Panc1 (cell line): ENCODE measurements at regions not wholly inside any gene's neighbourhood (a gene's known extent, or its start where the extent isn't known, plus 50 kb on each side); places are given as distances from the start of the nearest gene placed in this dataset.

Experiments used
- ATAC-seq: fragments of 200-7000 bp; cut with Tn5 transposase; 2 replicates; pipeline ENCODE4 v1.9.1; 2020; ENCODE audit warnings: mild to moderate bottlenecking, moderate library complexity
- BruUV-seq: library from RNA; stranded (reverse); fragments of 400-500 nt; replicated peaks from 2 replicates; lab custom pipeline; 2021; lab: Mats Ljungman, UMichigan
- CTCF ChIA-PET: fragments of 300-600 bp; sonication (Branson Sonifier 250); formaldehyde crosslinking; loops from one replicate; lab custom pipeline; 2022; ENCODE audit warnings: antibody characterized with exemption; lab: Charles Lee
- POLR2A ChIA-PET: fragments of 300-600 bp; sonication (Branson Sonifier 250); formaldehyde crosslinking; loops from one replicate; lab custom pipeline; 2022; ENCODE audit warnings: antibody characterized with exemption; lab: Charles Lee
- DNase-seq: peaks from one replicate; pipeline ENCODE4 v3.0.0-alpha.2; 2010; ENCODE audit warnings: low read depth, low spot score
- H3K27ac ChIP-seq: 2 replicates; pipeline ENCODE4 v1.5.1; 2011; ENCODE audit warnings: mild to moderate bottlenecking, low read length, inconsistent platforms
- H3K27me3 ChIP-seq: fragments of 200-500 bp; sonication (Bioruptor generic); 2 replicates; pipeline ENCODE4 v1.6.0; 2014; ENCODE audit warnings: low read length, inconsistent platforms; ENCODE audit not compliant: control insufficient read depth, insufficient read depth
- H3K36me3 ChIP-seq: fragments of 200-500 bp; sonication (Bioruptor generic); 2 replicates; pipeline ENCODE4 v1.5.1; 2014; ENCODE audit warnings: inconsistent platforms, mild to moderate bottlenecking, low read length, moderate library complexity; ENCODE audit not compliant: control insufficient read depth, insufficient read depth
- H3K4me1 ChIP-seq: 2 replicates; pipeline ENCODE4 v1.5.1; 2011; ENCODE audit warnings: inconsistent platforms, mild to moderate bottlenecking, low read length, moderate library complexity; ENCODE audit not compliant: control insufficient read depth, insufficient read depth
- H3K4me3 ChIP-seq, 2 experiments: 2 replicates each; pipeline ENCODE4 v1.5.1; 2011 to 2012; ENCODE audit warnings: low read depth in 2 of 2, low read length in 2 of 2, mild to moderate bottlenecking in 2 of 2, inconsistent platforms in 1 of 2, moderate library complexity in 1 of 2
- H3K9me3 ChIP-seq: fragments of 200-500 bp; sonication (Bioruptor generic); 2 replicates; pipeline ENCODE4 v1.5.1; 2014; ENCODE audit warnings: low read depth, mild to moderate bottlenecking, inconsistent platforms, low read length, moderate library complexity; ENCODE audit not compliant: control insufficient read depth, insufficient read depth
- POLR2AphosphoS5 ChIP-seq: IDR thresholded peaks from 2 replicates; pipeline ENCODE4 v1.6.1; 2012; ENCODE audit warnings: mild to moderate bottlenecking, low read depth, low read length, moderate library complexity
- SIN3A ChIP-seq: IDR thresholded peaks from 2 replicates; pipeline ENCODE4 v1.6.1; 2012; ENCODE audit warnings: low read depth, mild to moderate bottlenecking, low read length, moderate library complexity, borderline replicate concordance; ENCODE audit not compliant: insufficient read depth
- TCF7L2 ChIP-seq: IDR thresholded peaks from 2 replicates; pipeline ENCODE4 v1.6.1; 2011; ENCODE audit warnings: mild to moderate bottlenecking, low read depth, low read length, inconsistent platforms
- in situ Hi-C: cut with HindIII; loops from 2 replicates; pipeline ENCODE4 v1.10.0; 2016; ENCODE audit warnings: low sequenced_read_pairs, low pct_unique_long_range_greater_than_20kb
- intact Hi-C: fragments of 100-400 bp; cut with micrococcal nuclease; formaldehyde crosslinking; loops from one replicate; pipeline ENCODE4 v1.10.0; 2022; ENCODE audit not compliant: unreplicated experiment
- TF ChIP-seq, protein P1 (sequence below): fragments of 450-650 bp; IDR thresholded peaks from 2 replicates; pipeline ENCODE4 v1.5.1; 2017; ENCODE audit warnings: mild to moderate bottlenecking
- TF ChIP-seq, protein P2 (sequence below), 2 experiments: IDR thresholded peaks; 2 replicates each; pipeline ENCODE4 v1.6.1; 2011 to 2012; ENCODE audit warnings: low read depth in 2 of 2, control low read depth in 1 of 2, low read length in 1 of 2, mild to moderate bottlenecking in 1 of 2, moderate library complexity in 1 of 2; ENCODE audit not compliant: insufficient read depth in 1 of 2

DNA sequence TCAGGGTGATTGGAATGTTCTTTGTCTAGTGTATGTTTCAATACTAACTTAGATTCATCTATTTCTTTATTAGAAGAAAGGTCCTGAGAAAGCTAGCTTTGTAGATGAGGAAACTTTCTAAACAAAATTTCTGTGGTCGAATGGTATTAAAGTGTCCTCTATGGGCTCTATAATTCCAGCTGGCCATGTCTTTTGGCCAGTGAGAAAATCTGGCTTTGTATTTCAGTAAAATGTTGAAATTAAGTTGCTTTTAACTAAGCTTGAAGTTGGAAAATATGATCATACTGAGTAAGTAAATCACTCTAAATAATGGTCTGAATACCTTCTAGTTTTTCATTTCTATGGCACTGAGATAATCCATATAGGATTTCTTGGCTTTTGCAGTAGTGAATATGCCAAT lies 148.8 kb downstream of the RDH14 start:
- Histone ChIP-seq H3K4me3 (no peak overlapping the region), H3K27me3 (no peaks in the 10 kb centered on the region; the same call in 1 of the 2 replicates), H3K27ac (no peak overlapping the region), H3K36me3 (no peaks in the 10 kb centered on the region), H3K9me3 (no peaks in the 10 kb centered on the region), H3K4me1 (peaks cover 2% of the 10 kb centered on the region; the same call in 1 of the 2 replicates)
- intact Hi-C loops (no loop called here), in situ Hi-C loops (no loop called here)
- BruUV-seq, result no TSS peak
- no peak for ATAC-seq
- ChIA-PET POLR2A (no interaction called here), CTCF (no interaction called here)
- TF ChIP-seq SIN3A, result no peak
- TF ChIP-seq, protein P1, sequence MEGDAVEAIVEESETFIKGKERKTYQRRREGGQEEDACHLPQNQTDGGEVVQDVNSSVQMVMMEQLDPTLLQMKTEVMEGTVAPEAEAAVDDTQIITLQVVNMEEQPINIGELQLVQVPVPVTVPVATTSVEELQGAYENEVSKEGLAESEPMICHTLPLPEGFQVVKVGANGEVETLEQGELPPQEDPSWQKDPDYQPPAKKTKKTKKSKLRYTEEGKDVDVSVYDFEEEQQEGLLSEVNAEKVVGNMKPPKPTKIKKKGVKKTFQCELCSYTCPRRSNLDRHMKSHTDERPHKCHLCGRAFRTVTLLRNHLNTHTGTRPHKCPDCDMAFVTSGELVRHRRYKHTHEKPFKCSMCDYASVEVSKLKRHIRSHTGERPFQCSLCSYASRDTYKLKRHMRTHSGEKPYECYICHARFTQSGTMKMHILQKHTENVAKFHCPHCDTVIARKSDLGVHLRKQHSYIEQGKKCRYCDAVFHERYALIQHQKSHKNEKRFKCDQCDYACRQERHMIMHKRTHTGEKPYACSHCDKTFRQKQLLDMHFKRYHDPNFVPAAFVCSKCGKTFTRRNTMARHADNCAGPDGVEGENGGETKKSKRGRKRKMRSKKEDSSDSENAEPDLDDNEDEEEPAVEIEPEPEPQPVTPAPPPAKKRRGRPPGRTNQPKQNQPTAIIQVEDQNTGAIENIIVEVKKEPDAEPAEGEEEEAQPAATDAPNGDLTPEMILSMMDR, result no peak
- no peak for DNase-seq

DNA sequence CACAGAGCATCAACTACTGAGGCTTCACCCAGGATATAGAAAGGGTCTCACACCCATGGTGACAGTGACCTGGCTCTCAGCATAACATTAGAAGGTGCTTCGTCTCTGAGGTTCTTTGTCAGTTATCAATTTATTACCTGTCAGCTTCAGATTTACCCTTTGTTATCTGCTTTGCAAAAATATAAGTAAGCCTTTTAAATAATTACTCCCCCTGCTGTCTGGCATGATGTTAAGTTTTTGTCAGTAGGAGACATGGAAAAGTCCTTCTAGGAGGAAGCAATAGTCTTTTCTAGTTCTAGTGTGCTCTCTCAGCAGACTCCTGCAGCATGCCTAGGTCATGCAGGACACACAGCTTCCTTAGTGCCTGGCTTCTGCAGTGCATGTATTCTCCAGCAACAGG lies 149.9 kb downstream of the RDH14 start:
- intact Hi-C loops, result no loop called here
- in situ Hi-C loops, result no loop called here
- DNase-seq (no peak), ATAC-seq (no peak; the same call in 1 of the 2 replicates)
- ChIA-PET POLR2A (no interaction called here), CTCF (no interaction called here)
- Histone ChIP-seq H3K9me3 (no peaks in the 10 kb centered on the region), H3K27me3 (no peaks in the 10 kb centered on the region; the same call in 1 of the 2 replicates), H3K4me1 (peaks cover 2% of the 10 kb centered on the region; the same call in 1 of the 2 replicates), H3K36me3 (no peaks in the 10 kb centered on the region), H3K4me3 (no peak overlapping the region), H3K27ac (no peak overlapping the region)
- TF ChIP-seq POLR2AphosphoS5, result no peak
- TF ChIP-seq, protein P1, result 0 out of 2 replicates have a peak, but pooled peaks have one; percentile 11
- no TSS peak for BruUV-seq

DNA sequence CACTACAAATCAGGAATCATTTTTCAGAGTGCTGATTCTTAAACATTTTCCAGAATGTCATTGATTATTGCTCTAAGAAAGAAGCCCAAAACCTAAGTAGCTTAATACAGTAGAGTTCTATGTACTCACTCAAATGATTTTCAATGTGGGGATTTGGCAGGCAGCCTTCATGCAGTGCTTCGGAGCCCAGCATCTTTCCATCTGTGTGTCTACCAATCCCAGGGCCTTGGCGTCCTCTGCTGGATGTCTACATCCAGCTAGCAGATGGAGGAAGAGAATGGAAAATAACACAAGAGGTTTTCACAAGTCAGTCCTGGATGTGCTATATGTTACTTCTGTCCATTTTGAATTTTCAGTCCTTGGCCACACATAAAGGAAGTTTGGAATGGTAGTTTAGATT lies 151.8 kb downstream of the RDH14 start:
- Histone ChIP-seq H3K4me3 (no peak overlapping the region), H3K9me3 (no peaks in the 10 kb centered on the region), H3K27ac (no peak overlapping the region), H3K27me3 (no peaks in the 10 kb centered on the region; the same call in 1 of the 2 replicates), H3K4me1 (no peaks in the 10 kb centered on the region), H3K36me3 (no peaks in the 10 kb centered on the region)
- DNase-seq (no peak), ATAC-seq (no peak)
- CTCF ChIA-PET, result no interaction called here
- in situ Hi-C loops (no loop called here), intact Hi-C loops (no loop called here)
- TF ChIP-seq SIN3A, result no peak
- TF ChIP-seq POLR2AphosphoS5, result no peak
- TF ChIP-seq, protein P2, sequence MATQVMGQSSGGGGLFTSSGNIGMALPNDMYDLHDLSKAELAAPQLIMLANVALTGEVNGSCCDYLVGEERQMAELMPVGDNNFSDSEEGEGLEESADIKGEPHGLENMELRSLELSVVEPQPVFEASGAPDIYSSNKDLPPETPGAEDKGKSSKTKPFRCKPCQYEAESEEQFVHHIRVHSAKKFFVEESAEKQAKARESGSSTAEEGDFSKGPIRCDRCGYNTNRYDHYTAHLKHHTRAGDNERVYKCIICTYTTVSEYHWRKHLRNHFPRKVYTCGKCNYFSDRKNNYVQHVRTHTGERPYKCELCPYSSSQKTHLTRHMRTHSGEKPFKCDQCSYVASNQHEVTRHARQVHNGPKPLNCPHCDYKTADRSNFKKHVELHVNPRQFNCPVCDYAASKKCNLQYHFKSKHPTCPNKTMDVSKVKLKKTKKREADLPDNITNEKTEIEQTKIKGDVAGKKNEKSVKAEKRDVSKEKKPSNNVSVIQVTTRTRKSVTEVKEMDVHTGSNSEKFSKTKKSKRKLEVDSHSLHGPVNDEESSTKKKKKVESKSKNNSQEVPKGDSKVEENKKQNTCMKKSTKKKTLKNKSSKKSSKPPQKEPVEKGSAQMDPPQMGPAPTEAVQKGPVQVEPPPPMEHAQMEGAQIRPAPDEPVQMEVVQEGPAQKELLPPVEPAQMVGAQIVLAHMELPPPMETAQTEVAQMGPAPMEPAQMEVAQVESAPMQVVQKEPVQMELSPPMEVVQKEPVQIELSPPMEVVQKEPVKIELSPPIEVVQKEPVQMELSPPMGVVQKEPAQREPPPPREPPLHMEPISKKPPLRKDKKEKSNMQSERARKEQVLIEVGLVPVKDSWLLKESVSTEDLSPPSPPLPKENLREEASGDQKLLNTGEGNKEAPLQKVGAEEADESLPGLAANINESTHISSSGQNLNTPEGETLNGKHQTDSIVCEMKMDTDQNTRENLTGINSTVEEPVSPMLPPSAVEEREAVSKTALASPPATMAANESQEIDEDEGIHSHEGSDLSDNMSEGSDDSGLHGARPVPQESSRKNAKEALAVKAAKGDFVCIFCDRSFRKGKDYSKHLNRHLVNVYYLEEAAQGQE (IDR thresholded peaks at IDR 0.05; ENCODE audit: insufficient read depth in 1 of 2, low read depth in 2 of 2, low read length in 1 of 2), result no peak
- TF ChIP-seq, protein P1, result no peak
- no peak for TF ChIP-seq TCF7L2
- no TSS peak for BruUV-seq
- POLR2A ChIA-PET, result interaction anchor here (0.6 kb wide), 1 partner anchor 1577 kb away, joined by 18 read pairs; no protein-coding TSS in a partner anchor
